AG04450 (cell line): ENCODE measurements at regions not wholly inside any gene's neighbourhood (a gene's known extent, or its start where the extent isn't known, plus 50 kb on each side); places are given as distances from the start of the nearest gene placed in this dataset.

Experiments
- CTCF ChIA-PET: fragments of 300-600, 350-600 bp; formaldehyde crosslinking; extraction: SDS; loops from one replicate; lab custom pipeline; 2022; ENCODE audit warnings: antibody characterized with exemption, inconsistent platforms; lab: Charles Lee
- POLR2A ChIA-PET: fragments of 350-600 bp; formaldehyde crosslinking; extraction: SDS; loops from one replicate; lab custom pipeline; 2021; ENCODE audit warnings: antibody characterized with exemption, inconsistent platforms; lab: Yijun Ruan, JAX
- DNase-seq: peaks from one replicate; pipeline ENCODE4 v3.0.0-alpha.2; 2011; ENCODE audit warnings: low read depth, low spot score
- H3K27ac ChIP-seq: one replicate; pipeline ENCODE4 v1.5.1; 2012; ENCODE audit warnings: low read depth, low read length, control low read depth
- H3K27me3 ChIP-seq: one replicate; pipeline ENCODE4 v1.6.0; 2012; ENCODE audit warnings: low read length; ENCODE audit not compliant: control insufficient read depth, insufficient read depth
- H3K4me3 ChIP-seq: 2 replicates; pipeline ENCODE4 v1.5.1; 2011; ENCODE audit warnings: mild to moderate bottlenecking, low read depth, low read length, control low read depth
- H3K9me3 ChIP-seq: 2 replicates; pipeline ENCODE4 v1.5.1; 2012; ENCODE audit warnings: low read length; ENCODE audit not compliant: control insufficient read depth, insufficient read depth
- TF ChIP-seq, protein P1 (sequence below): IDR thresholded peaks from 2 replicates; pipeline ENCODE4 v1.5.1; 2011; ENCODE audit warnings: low read depth, low read length, control low read depth, inconsistent platforms

GRCh38 chr10:6741541-6741941 lies 161.5 kb upstream of the PRKCQ start:
- DNase-seq = peak; percentile 70
- no peaks in the 10 kb centered on the region for H3K9me3 ChIP-seq
- no peak overlapping the region for H3K4me3 ChIP-seq
- no peaks in the 10 kb centered on the region for H3K27me3 ChIP-seq
- TF ChIP-seq, protein P1, sequence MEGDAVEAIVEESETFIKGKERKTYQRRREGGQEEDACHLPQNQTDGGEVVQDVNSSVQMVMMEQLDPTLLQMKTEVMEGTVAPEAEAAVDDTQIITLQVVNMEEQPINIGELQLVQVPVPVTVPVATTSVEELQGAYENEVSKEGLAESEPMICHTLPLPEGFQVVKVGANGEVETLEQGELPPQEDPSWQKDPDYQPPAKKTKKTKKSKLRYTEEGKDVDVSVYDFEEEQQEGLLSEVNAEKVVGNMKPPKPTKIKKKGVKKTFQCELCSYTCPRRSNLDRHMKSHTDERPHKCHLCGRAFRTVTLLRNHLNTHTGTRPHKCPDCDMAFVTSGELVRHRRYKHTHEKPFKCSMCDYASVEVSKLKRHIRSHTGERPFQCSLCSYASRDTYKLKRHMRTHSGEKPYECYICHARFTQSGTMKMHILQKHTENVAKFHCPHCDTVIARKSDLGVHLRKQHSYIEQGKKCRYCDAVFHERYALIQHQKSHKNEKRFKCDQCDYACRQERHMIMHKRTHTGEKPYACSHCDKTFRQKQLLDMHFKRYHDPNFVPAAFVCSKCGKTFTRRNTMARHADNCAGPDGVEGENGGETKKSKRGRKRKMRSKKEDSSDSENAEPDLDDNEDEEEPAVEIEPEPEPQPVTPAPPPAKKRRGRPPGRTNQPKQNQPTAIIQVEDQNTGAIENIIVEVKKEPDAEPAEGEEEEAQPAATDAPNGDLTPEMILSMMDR = no peak
- peak overlapping the region; percentile 42 for H3K27ac ChIP-seq
- POLR2A ChIA-PET = interaction anchor here (1.2 to 3.3 kb wide), 2 partner anchors 12 to 20 kb away, joined by 3 to 10 read pairs; no protein-coding TSS in a partner anchor
- CTCF ChIA-PET = interaction anchor here (1.4 kb wide), 1 partner anchor 380 kb away, joined by 3 read pairs; no protein-coding TSS in a partner anchor

DNA sequence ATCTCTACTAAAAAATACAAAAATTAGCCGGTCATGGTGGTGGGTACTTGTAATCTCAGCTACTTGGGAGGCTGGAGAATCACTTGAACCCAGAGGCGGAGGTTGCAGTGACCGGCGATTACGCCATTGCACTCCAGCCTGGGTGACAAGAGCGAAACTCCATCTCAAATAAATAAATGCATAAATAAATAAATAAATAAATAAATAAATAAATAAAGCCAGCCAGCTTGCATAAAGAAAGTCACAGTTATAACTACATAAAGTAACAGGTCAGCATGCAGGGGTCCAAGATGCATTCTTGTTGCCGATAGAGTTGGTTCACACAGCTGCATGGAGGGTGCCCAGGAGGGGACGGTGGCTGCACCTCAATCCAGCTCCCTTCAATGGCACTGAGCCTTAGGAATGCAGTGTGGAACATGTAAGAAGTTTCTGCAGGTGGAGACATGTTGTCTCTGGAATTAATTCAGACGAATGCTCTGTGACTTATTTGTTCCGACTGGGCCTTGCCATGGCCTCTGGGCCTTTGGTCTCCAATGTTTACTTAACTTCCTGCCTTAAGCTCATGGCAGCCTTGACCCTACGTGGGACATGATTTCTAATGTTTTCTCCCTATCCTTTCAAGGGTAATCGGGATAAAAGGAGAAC lies 159.6 kb upstream of the PRKCQ start:
- POLR2A ChIA-PET = no interaction called here
- CTCF ChIA-PET = interaction anchor here (0.6 kb wide), 1 partner anchor 623 kb away, joined by 3 read pairs; no protein-coding TSS in a partner anchor
- Histone ChIP-seq H3K4me3 (no peak overlapping the region), H3K27ac (no peak overlapping the region), H3K9me3 (no peaks in the 10 kb centered on the region), H3K27me3 (no peaks in the 10 kb centered on the region)
- no peak for DNase-seq
- TF ChIP-seq, protein P1 = no peak

- H3K4me3 ChIP-seq = peak overlapping the region; percentile 15; the same call in 1 of the 2 replicates
- ChIA-PET POLR2A (interaction anchor here (0.6 to 1.3 kb wide), 3 partner anchors 11 to 328 kb away, joined by 3 read pairs; no protein-coding TSS in a partner anchor), CTCF (interaction anchor here (1.0 kb wide), 2 partner anchors 16 to 182 kb away, joined by 3 to 6 read pairs; no protein-coding TSS in a partner anchor)
- peak overlapping the region; percentile 73 for H3K27ac ChIP-seq
- no peaks in the 10 kb centered on the region for H3K27me3 ChIP-seq
- TF ChIP-seq, protein P1 = no peak
- DNase-seq = no peak
- H3K9me3 ChIP-seq = no peaks in the 10 kb centered on the region
Observed at GRCh38 chr10:6738112-6738768, 158.2 kb upstream of the PRKCQ start.

- no peaks in the 10 kb centered on the region for H3K27me3 ChIP-seq
- no peak overlapping the region for H3K4me3 ChIP-seq
- ChIA-PET POLR2A (interaction anchor here (0.6 to 1.3 kb wide), 3 partner anchors 12 to 327 kb away, joined by 3 read pairs; no protein-coding TSS in a partner anchor), CTCF (interaction anchor here (1.0 kb wide), 2 partner anchors 17 to 182 kb away, joined by 3 to 6 read pairs; no protein-coding TSS in a partner anchor)
- TF ChIP-seq, protein P1 = no peak
- H3K27ac ChIP-seq = peak overlapping the region; percentile 73
- no peak for DNase-seq
- H3K9me3 ChIP-seq = no peaks in the 10 kb centered on the region
Observed at GRCh38 chr10:6737758-6738111, 157.7 kb upstream of the PRKCQ start.
